ENCODE measurements at regions not wholly inside any gene's neighbourhood (a gene's known extent, or its start where the extent isn't known, plus 50 kb on each side); places are given as distances from the start of the nearest gene placed in this dataset.
"Not testable (repeated sequence)": the region's sequence is repeated elsewhere in the genome, so short reads cannot be mapped to it uniquely, and the experiment has no call there.

GRCh38 chr2:83224591-83225200 lies 1234.4 kb downstream of the SUCLG1 start:
- TF ChIP-seq CTCF (conservative IDR thresholded peaks at IDR 0.05): no peak
- no peak overlapping the region for H3K27ac ChIP-seq

GRCh38 chr2:83221258-83221657 lies 1237.8 kb downstream of the SUCLG1 start:
- H3K27ac ChIP-seq: no peak overlapping the region
- no peak for TF ChIP-seq CTCF (conservative IDR thresholded peaks at IDR 0.05)

- TF ChIP-seq CTCF (conservative IDR thresholded peaks at IDR 0.05): no peak
- no peak overlapping the region for H3K27ac ChIP-seq
Measured at GRCh38 chr2:83217854-83218253, 1241.2 kb downstream of the SUCLG1 start.

- TF ChIP-seq CTCF (conservative IDR thresholded peaks at IDR 0.05): peak; percentile 79
- H3K27ac ChIP-seq: peak overlapping the region; percentile 36
Measured at GRCh38 chr2:83196225-83196624, 1262.9 kb downstream of the SUCLG1 start.

- TF ChIP-seq CTCF (conservative IDR thresholded peaks at IDR 0.05): no peak
- no peak overlapping the region for H3K27ac ChIP-seq
Measured at GRCh38 chr2:83191316-83191715, 1267.8 kb downstream of the SUCLG1 start.

- TF ChIP-seq CTCF (conservative IDR thresholded peaks at IDR 0.05): no peak
- H3K27ac ChIP-seq: no peak overlapping the region
Measured at GRCh38 chr2:83186105-83186760, 1272.8 kb downstream of the SUCLG1 start.

GRCh38 chr2:83180862-83181530 lies 1278.1 kb downstream of the SUCLG1 start:
- not testable (repeated sequence) for H3K27ac ChIP-seq

- TF ChIP-seq CTCF (conservative IDR thresholded peaks at IDR 0.05): no peak
- no peak overlapping the region for H3K27ac ChIP-seq
Measured at GRCh38 chr2:83176539-83176938, 1282.5 kb downstream of the SUCLG1 start.

Measured in VCaP (cell line).